Dermis blood vessel endothelial cell (primary cell): ENCODE measurements at regions not wholly inside any gene's neighbourhood (a gene's known extent, or its start where the extent isn't known, plus 50 kb on each side); places are given as distances from the start of the nearest gene placed in this dataset.
A peak's percentile ranks its signal among the peaks of the same experiment; 100 is the strongest.

Experiments
- DNase-seq: peaks from one replicate; pipeline ENCODE4 v3.0.0; 2010

- DNase-seq: no peak
These were observed 126.4 kb upstream of the SLC10A2 start for GRCh38 chr13:103192511-103193135.

GRCh38 chr13:103190841-103191240 is 124.6 kb upstream of the SLC10A2 start:
- no peak for DNase-seq

GRCh38 chr13:103188713-103189326 is 122.6 kb upstream of the SLC10A2 start:
- peak; percentile 2 for DNase-seq

GRCh38 chr13:103187721-103188156 is 121.5 kb upstream of the SLC10A2 start:
- no peak for DNase-seq

DNA sequence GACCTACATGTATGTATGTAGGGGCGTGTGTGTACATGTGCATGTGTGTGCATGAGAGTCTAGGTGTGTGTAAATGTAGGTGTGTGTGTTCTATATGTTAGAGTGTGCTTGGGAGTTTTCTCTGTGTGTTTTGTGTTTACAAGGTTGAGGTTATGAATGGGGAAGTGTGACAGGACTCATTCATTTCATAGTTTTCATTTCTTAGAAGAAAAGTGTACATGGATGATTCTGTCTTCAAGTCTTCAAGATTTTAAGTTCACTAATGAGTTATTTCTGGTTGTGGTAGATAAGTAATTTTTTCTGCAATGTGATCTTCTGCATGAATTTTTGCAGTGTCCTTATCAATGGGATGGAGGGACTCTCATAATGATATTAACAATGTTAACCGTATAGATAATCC is 118.2 kb upstream of the SLC10A2 start:
- DNase-seq: no peak

DNA sequence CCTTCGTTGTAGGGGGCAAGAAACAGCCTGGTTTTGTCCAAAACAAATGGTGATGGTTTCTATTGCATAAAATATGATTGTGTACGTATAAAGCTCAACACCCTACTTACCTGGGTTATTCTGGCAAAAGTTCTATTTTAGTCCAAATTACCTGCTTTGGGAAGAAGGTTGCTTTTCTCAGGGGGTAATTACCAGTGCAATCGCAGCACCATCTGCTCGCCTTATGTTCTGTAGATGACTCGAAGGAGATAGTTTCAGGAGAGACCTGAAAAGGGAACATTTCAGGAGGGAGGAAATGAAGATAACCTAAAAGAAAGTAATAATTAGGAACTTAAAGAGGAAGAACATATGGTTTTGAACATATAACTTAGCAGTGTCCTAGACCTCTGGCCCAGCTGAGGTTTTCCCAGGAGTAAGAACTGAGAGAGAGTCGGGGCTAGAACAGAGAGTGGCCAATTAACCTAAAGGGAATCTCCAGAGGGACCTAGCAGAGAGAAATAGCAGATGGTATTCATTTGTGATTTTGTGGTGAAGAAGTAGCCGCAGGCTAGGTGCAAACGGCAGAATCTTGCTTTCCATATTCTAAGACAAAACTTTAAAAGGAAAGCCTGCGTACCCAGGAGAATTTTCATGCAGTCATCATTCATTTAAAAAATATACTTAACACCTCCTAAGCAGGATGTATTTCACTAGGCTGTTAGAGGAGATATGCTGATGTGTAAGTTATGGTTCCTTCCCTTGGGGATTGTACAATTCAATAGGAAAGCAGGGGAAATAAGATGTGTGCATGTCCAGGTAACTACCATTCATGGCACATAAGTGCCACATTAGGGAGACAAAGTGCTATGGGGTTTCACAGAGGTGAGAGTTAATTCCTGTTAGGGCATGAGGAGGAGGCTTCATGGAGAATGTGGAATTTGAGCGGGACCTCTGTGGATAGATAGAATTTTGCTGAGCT is 113.0 kb upstream of the SLC10A2 start:
- DNase-seq: no peak

DNA sequence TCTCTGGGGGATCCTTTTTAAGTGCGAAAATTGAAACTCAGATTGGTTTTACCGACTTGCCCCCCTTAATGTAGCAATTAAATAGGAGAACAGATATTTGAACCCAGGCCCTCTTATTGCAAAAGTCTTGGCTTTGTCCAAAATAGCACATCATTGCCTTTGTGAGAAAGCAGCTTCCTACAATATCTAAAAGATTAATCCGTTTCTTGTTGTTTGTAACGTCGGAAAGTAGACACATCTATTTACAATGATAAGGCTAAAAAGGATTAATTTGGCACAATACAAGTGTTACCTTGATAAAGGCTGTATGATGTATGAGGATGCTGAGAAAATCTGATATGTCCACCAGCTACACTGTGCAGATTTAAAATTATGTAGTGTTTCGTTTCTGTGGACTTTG is 108.7 kb upstream of the SLC10A2 start:
- DNase-seq: no peak

GRCh38 chr13:103168901-103169508 is 102.8 kb upstream of the SLC10A2 start:
- no peak for DNase-seq

DNA sequence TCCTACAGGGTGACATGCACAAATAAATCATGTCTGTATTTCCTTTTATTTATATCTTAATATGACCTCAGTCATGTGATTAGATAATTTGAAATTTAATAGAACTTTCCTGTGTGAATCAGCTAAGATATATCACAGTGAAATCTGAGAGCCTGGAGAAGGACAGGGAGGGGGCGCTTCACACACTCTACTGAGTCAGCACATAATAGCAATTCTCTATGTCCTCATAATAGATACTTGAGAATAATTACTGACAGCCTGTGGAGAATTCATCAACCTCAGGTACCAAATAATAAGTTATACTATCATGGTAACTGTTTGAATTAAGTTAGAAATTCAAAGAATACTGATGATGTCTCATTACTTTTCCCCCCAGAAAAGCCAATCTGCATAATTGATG is 98.0 kb upstream of the SLC10A2 start:
- DNase-seq: no peak

GRCh38 chr13:103161476-103161875 is 95.3 kb upstream of the SLC10A2 start:
- no peak for DNase-seq

- DNase-seq: no peak
These were observed 91.4 kb upstream of the SLC10A2 start for GRCh38 chr13:103157434-103158145.

GRCh38 chr13:103157016-103157415 is 90.8 kb upstream of the SLC10A2 start:
- DNase-seq: no peak

DNA sequence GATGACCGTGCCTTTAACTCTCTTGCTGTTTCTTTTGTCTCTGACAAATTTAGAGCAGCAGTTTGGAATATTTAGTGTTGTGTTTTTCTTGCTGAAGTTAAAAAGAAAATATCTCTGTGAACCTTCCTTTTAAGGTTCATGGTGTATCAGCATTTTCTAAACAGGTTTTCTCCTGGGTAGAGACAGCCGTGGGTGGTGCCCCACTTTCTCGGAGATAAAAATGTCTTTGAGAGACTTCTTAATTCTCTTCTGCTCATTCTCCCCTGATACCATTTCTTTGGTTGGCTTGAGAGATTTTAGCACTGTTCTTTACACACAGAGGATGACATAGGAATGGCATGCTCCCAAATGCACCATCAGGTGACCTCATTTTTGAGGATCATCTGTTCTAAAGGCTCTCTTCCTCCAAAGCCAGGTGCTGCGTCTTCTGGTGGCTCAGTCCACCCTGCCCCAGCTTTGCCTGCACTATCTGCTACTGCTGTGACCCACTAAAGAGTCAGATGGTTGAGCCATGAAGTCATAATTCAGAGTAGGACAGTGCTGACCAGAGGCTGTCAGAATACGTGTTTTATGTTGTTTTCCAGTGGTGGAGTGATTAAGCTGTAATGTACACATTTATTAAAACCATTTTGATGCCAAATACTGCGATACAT is 90.3 kb upstream of the SLC10A2 start:
- DNase-seq: no peak

DNA sequence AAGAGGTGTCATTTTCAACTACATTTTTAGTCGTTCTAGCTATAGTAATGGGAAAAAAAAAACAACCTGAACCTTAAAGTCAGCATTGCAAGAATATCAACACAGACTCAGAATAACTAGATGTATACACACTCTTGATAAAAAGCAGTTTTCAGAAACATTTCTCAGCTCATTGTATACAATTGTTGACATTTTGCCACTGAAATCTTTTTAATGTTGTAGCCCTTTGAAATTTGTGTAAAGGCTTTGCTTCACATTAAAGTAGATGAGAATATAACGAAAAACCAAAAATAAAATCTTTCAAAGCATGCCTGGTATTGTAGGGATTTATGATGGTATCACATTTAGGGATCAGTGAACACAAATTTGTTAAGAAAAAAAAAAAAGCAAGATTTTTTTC is 87.2 kb upstream of the SLC10A2 start:
- no peak for DNase-seq

GRCh38 chr13:103147961-103148360 is 81.7 kb upstream of the SLC10A2 start:
- no peak for DNase-seq

DNA sequence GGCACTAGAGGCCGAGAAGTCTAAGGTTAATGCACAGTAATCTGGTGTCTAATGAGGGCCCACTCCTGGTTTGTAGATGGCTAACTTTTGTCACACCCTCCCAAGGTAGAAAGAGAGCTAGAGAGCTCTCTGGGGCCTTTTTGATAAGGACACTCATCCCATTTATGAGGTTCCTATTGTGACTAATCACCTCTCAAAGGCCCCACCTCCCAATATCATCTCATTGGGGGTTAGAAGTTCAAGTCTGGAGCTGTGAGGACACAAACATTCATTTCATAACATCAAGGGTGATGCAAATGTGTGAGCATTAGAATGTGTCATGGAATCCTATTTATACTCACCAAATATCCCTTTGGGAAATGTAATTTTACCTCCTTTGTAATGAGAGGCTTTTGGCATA is 79.2 kb upstream of the SLC10A2 start:
- no peak for DNase-seq

DNA sequence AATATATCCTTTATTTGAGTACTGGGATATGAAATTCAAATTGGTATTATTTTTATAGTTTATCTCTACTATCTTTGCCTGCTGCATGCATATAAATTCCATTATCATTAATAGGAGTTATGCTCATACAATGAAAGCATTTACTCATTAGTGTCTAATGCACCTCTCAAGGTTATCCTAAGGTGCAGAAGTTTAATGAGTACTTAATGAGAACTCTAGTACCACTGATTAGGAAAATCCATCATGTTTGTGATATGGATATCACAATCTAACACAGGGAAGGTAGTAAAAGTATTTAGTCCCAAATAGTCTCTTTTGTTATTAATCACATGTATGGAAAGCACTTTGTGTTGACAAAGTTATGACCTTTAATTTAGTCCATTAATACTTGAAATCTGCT is 77.2 kb upstream of the SLC10A2 start:
- DNase-seq: no peak

- DNase-seq: no peak
These were observed 75.9 kb upstream of the SLC10A2 start for GRCh38 chr13:103142151-103142550.

DNA sequence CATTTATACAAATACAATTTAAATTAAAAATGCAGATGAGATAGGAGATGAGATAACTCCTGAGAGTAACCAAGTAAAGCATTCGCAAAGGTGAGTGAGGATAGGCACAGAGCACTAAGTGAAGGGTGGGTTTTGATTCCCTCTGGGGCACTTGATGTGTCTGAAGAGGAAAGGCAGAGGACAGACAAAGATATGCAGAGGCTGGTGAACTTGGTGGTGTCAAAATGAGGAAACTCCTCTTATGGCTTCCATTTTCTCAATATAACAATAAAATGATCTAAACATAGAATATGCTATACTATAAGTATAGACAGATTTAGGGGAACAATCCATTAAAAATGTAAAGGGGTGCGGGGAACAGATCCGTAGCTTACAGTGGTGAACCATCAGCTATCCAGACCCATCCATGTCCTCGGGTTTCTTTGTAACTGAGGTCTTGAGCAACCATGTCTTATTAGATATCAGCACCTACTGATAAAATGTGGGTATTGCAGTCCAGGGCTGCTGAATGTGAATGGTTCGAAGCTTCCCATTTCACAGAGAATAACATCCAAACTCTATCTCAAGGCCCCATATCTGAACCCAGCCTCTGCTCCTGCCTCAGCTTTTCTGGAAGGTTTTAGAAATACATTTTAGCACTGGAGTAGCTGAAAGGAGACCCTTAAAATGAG is 73.9 kb upstream of the SLC10A2 start:
- no peak for DNase-seq

DNA sequence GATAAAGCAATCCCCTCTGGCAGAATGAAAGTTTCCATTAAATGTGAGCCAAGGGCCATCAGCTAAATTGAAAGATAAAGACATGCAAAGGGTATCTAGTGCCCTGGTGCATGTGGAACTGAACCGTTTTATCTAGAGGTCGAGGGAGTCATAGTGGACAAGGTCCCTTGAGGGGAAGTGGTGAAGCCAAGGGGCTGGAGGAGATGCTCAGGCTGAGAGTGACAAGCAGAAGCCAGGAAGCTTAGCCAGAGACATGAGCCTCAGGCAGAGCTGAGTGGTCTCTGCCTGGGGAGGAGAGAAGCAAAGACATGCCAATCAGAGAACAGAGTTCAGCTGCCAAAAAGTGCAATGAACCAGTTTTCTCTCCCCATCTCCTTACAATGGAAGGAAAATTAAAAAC is 68.1 kb upstream of the SLC10A2 start:
- no peak for DNase-seq

DNA sequence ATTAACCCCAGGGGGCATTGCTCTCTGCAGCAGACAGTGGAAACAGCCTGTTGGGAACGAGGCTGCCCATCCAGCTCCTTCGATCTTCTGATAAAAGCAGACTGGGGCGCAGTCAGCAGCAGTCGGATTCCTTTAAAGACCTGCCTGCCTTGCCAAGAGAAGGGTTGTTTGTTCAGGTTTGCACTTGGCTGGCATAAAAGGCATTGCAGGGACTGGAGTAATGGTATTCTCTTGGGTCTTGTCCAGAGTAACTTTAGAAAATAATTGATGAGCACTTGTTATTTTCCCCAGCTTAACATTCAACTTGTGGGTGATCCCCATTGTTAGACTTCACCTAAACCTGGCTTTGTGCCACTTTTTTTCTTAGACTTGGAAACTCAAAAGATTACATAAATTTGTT is 67.3 kb upstream of the SLC10A2 start:
- DNase-seq: no peak
